Duodenal mucosa (tissue), 2 donors: ENCODE measurements at regions not wholly inside any gene's neighbourhood (a gene's known extent, or its start where the extent isn't known, plus 50 kb on each side); places are given as distances from the start of the nearest gene placed in this dataset.

Experiments used
- H3K27ac ChIP-seq: one replicate; pipeline ENCODE4 v1.7.0; 2013; ENCODE audit warnings: low read depth, low read length
- H3K27me3 ChIP-seq, 2 donors: one replicate each; pipeline ENCODE4 v1.7.0; 2013; ENCODE audit warnings: low read length in 2 of 2, control low read depth in 1 of 2; ENCODE audit not compliant: insufficient read depth in 2 of 2, control insufficient read depth in 1 of 2
- H3K36me3 ChIP-seq, 2 donors: one replicate each; pipeline ENCODE4 v1.7.0; 2013; ENCODE audit warnings: low read length in 2 of 2, control low read depth in 1 of 2; ENCODE audit not compliant: insufficient read depth in 2 of 2, control insufficient read depth in 1 of 2
- H3K4me1 ChIP-seq, 2 donors: one replicate each; pipeline ENCODE4 v1.7.0; 2013; ENCODE audit warnings: low read length in 2 of 2, control low read depth in 1 of 2; ENCODE audit not compliant: insufficient read depth in 2 of 2, control insufficient read depth in 1 of 2
- H3K4me3 ChIP-seq, 2 donors: one replicate each; pipeline ENCODE4 v1.7.0; 2013; ENCODE audit warnings: low read length in 2 of 2, low read depth in 1 of 2
- H3K9ac ChIP-seq, 2 donors: one replicate each; pipeline ENCODE4 v1.7.0; 2013; ENCODE audit warnings: low read length in 2 of 2, low read depth in 1 of 2
- H3K9me3 ChIP-seq, 2 donors: one replicate each; pipeline ENCODE4 v1.7.0; 2013; ENCODE audit warnings: low read length in 2 of 2, control low read depth in 1 of 2; ENCODE audit not compliant: control insufficient read depth in 1 of 2

DNA sequence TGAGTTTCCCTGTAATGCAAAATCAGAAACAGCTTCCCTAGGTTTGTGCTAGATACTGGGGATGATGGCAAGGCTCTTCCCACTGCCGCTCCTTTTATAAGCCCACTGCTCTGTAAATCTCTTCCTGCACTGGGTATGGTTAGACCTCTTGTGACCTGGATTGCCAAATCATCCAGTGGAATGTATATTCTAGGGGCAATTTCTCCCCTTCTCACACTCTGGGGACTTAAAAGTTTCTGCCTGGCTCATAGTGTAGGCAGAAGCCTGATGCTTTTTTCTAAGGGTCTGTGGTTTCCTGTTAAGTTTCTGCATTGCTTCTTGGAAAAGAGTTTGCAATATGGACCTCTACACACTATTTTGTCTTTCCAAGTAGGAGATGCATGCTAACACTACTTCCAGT, 1582.0 kb upstream of the PCDH20 start:
- no peak overlapping the region for H3K9ac ChIP-seq
- no peaks in the 10 kb centered on the region for H3K4me1 ChIP-seq
- H3K36me3 ChIP-seq = no peaks in the 10 kb centered on the region
- H3K9me3 ChIP-seq = peaks cover 17 to 31% of the 10 kb centered on the region in 2 donors
- no peak overlapping the region for H3K4me3 ChIP-seq
- H3K27me3 ChIP-seq = no peaks in the 10 kb centered on the region
- no peak overlapping the region for H3K27ac ChIP-seq

DNA sequence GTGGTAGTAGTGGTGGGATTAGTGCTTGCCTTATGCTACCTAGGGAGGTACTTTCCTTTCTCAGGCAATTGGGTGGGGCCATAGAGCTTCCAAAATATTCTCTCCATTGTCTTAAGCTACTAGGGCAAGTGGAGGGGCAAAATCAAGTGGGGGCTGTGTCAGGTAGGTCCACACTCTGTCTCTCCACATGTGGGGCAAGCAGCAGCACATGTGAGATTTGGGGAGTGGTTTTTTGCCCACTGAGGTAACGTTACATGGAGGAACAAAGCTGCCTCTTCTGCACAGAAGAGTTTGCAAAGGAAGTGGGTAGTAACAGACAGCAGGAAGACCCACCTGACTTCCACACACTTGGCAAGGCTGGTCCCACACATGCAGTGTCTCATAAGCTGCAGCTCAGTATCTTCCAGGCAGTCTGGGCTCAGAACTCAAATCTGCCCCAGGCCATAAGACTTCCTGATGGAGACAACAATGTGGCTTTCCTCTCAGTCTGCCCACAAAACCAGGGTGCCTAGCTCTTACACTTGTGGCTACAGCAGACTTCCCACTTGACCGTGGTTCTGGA, 1581.5 kb upstream of the PCDH20 start:
- Histone ChIP-seq H3K27me3 (no peaks in the 10 kb centered on the region), H3K9ac (no peak overlapping the region), H3K36me3 (no peaks in the 10 kb centered on the region), H3K4me1 (no peaks in the 10 kb centered on the region), H3K9me3 (peaks cover 17 to 25% of the 10 kb centered on the region in 2 donors), H3K4me3 (no peak overlapping the region), H3K27ac (no peak overlapping the region)

DNA sequence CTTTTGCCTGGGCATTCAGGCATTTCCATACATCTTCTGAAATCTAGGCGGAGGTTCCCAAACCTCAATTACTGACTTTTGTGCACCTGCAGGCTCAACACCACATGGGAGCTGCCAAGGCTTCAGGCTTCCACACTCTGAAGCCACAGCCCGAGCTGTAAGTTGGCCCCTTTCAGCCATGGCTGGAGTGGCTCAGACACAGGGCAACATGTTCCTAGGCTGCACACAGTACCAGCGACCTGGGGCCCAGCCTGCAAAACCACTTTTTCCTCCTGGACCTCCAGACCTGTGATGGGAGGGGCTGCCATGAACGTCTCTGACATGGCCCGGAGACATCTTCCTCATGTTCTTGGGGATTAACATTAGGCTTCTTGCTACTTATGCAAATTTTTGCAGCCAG, 1558.2 kb upstream of the PCDH20 start:
- no peak overlapping the region for H3K4me3 ChIP-seq

DNA sequence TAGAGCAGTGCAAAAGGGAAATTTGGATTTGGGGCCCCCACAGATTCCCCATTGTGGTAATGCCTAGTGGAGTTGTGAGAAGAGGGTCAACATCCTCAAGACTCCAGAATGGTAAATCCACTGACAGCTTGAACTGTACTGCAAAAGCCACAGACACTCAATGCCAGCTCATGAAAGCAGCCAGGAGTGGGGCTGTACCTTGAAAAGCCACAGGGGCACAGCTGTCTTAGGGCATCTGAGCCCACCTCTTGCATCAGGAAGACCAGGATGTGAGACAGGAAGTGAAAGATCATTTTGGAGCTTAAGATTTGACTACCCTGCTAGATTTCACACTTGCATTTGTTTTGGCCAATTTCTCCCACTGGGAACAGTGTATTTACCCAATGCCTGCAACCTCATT, 1548.9 kb upstream of the PCDH20 start:
- Histone ChIP-seq H3K4me1 (no peaks in the 10 kb centered on the region), H3K36me3 (no peaks in the 10 kb centered on the region)

More for the DNA sequence above, 1558.2 kb upstream of the PCDH20 start:
- H3K36me3 ChIP-seq = no peaks in the 10 kb centered on the region
- H3K27ac ChIP-seq = no peak overlapping the region
- peaks cover 0 to 6% of the 10 kb centered on the region in 2 donors for H3K9me3 ChIP-seq
- H3K4me1 ChIP-seq = no peaks in the 10 kb centered on the region
- no peak overlapping the region for H3K9ac ChIP-seq
- H3K27me3 ChIP-seq = no peaks in the 10 kb centered on the region

DNA sequence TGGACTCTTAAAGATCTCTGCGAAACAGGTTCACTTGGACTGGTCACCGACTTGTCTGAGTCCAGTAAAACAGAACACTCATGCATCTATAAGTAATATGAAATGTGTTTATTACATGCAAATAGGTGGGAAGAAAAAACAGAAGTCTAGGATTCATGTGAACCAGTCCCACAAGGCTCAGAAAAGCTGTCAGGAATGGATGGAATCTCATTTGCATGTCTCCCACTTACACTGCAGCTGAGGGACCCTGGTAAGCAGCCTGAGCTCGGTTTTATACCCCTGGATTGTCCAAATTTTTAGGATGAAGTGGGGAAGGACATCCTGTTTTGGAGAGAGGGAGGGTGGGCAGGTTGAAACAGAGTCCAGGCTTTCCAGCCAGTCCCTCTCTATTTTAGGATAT, 1545.1 kb upstream of the PCDH20 start:
- Histone ChIP-seq H3K27me3 (no peaks in the 10 kb centered on the region), H3K27ac (no peak overlapping the region), H3K4me1 (no peaks in the 10 kb centered on the region), H3K9me3 (peaks cover 8 to 12% of the 10 kb centered on the region in 2 donors), H3K9ac (no peak overlapping the region), H3K36me3 (no peaks in the 10 kb centered on the region), H3K4me3 (no peak overlapping the region)

More for the DNA sequence above, 1548.9 kb upstream of the PCDH20 start:
- no peak overlapping the region for H3K9ac ChIP-seq
- H3K27ac ChIP-seq = no peak overlapping the region
- no peaks in the 10 kb centered on the region for H3K27me3 ChIP-seq
- H3K9me3 ChIP-seq = peaks cover 8 to 12% of the 10 kb centered on the region in 2 donors
- no peak overlapping the region for H3K4me3 ChIP-seq

DNA sequence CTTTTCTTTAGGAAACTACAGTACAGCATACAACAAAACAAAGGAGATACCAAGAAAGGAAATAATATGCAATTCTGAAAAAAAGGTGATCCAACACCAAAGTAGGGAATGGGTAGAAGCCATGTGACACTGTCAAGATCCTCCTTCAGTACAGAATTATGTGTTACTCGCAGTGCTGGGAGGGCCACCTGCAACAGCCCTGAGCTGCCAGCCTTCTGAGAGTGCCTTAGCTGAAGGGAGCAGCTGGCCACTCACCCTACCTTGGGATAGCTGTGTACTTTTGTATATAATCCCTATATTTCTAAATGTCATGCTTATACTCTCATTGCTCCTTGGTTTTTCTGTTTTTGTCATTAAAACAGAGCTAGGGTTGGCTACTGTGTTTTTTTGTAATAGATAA, 1518.2 kb upstream of the PCDH20 start:
- Histone ChIP-seq H3K36me3 (no peaks in the 10 kb centered on the region), H3K9me3 (peaks cover 0 to 2% of the 10 kb centered on the region in 2 donors), H3K4me1 (no peaks in the 10 kb centered on the region), H3K9ac (no peak overlapping the region), H3K27ac (no peak overlapping the region), H3K4me3 (no peak overlapping the region), H3K27me3 (no peaks in the 10 kb centered on the region)

DNA sequence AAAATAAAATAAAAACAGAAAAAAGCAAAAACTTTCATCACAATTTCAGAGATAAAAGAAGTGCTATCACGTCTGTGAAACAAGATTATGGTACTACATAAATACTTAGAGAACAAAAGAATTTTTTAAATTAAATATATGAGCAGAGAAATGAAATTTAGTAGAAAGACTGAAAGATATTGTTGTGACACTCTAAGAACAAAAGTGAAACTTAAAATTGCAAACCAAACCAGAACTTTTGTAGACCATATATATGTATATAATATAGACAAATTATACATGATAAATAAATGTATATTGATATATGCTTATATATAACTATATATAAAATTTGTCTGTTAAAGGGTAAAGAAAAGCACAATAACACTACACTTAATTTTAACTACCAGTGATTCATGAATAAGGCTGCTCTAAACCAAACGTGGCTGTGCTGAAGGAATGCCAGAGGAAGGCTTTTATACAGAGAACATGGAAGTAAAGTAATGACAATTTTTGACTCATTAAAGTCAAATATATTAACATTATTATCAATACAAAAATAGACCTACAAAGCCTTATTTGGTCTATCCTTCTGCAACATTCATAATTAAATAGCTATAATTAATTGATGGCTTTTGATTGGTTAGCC, 1516.7 kb upstream of the PCDH20 start:
- H3K9ac ChIP-seq = no peak overlapping the region
- H3K4me3 ChIP-seq = no peak overlapping the region
- H3K27me3 ChIP-seq = no peaks in the 10 kb centered on the region
- H3K27ac ChIP-seq = no peak overlapping the region
- peaks cover 0 to 4% of the 10 kb centered on the region in 2 donors for H3K9me3 ChIP-seq
- no peaks in the 10 kb centered on the region for H3K36me3 ChIP-seq
- no peaks in the 10 kb centered on the region for H3K4me1 ChIP-seq

DNA sequence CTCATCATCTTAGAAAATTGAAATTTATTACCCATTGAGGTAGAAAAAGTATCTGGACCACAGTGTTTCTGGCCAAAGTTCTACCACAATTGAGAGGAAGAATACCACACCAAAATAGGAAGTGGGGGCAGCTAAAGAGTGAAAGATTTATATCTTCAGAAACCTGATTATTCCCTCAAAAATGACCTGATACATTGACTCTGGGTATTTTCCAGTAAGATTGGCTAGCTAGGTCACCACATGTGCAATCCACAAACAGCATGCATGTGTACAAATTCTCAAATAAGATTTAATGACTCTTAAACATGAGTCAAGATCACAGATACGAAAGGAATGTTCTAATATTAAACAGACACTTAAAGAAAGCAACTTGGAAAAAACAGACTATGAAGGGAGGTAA, 1516.2 kb upstream of the PCDH20 start:
- no peak overlapping the region for H3K9ac ChIP-seq
- no peak overlapping the region for H3K27ac ChIP-seq
- no peaks in the 10 kb centered on the region for H3K4me1 ChIP-seq
- peaks cover 0 to 4% of the 10 kb centered on the region in 2 donors for H3K9me3 ChIP-seq
- H3K4me3 ChIP-seq = no peak overlapping the region
- H3K27me3 ChIP-seq = no peaks in the 10 kb centered on the region
- no peaks in the 10 kb centered on the region for H3K36me3 ChIP-seq

DNA sequence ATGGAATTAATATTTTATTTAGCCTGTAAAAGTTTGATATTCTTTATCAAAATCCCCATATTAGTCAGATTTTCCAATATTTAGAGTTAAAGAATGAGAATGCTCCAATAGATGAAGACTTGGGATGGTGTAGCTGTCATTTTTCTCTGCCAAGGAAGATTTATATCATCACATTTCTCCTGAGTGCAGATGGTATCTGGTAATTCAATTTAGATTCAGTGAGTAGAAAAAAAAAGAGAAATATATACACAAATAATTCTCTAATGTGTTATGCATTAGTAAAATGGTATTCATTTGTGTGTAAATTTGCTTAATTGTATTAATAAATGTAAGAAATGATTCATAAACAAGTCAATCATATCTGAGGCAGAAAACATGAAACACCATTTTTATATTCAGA, 1508.7 kb upstream of the PCDH20 start:
- no peak overlapping the region for H3K27ac ChIP-seq
- H3K4me1 ChIP-seq = no peaks in the 10 kb centered on the region
- no peak overlapping the region for H3K4me3 ChIP-seq
- H3K36me3 ChIP-seq = no peaks in the 10 kb centered on the region
- H3K9me3 ChIP-seq = peaks cover 0 to 3% of the 10 kb centered on the region in 2 donors
- no peaks in the 10 kb centered on the region for H3K27me3 ChIP-seq
- H3K9ac ChIP-seq = no peak overlapping the region

DNA sequence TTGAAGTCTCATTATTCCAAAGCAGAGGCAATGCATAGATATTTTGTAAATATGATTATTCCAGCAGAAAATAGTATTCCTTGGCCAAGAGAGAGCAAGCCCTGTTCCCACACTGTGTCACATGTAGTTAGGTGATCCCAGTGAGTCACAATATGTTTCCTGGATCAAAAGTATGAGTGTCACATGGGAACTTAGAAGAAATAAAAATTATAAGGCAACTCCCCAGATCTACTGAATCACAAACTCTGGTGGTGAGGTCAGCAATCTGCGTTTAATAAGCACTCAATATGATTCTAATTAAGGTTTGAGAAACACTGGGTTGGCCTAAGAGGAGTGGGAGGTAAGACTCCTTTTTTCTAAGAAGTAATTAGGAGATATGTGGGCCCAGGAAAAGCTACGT, 1504.5 kb upstream of the PCDH20 start:
- Histone ChIP-seq H3K36me3 (no peaks in the 10 kb centered on the region), H3K9me3 (peaks cover 0 to 5% of the 10 kb centered on the region in 2 donors), H3K27ac (no peak overlapping the region), H3K4me3 (no peak overlapping the region), H3K27me3 (no peaks in the 10 kb centered on the region), H3K9ac (no peak overlapping the region), H3K4me1 (no peaks in the 10 kb centered on the region)
